ENCODE measurements at regions not wholly inside any gene's neighbourhood (a gene's known extent, or its start where the extent isn't known, plus 50 kb on each side); places are given as distances from the start of the nearest gene placed in this dataset.

GRCh38 chr9:118809160-118809625 is 560.0 kb downstream of the BRINP1 start:
- no peak for DNase-seq

GRCh38 chr9:118829334-118829733 is 539.9 kb downstream of the BRINP1 start:
- peak; percentile 27 for DNase-seq

- no peak for DNase-seq
Observed at GRCh38 chr9:118832371-118832770, 536.9 kb downstream of the BRINP1 start.

- no peak for DNase-seq
Observed at GRCh38 chr9:118836891-118837290, 532.3 kb downstream of the BRINP1 start.

GRCh38 chr9:118871531-118871930 is 497.7 kb downstream of the BRINP1 start:
- DNase-seq, result no peak

GRCh38 chr9:118882684-118883083 is 486.6 kb downstream of the BRINP1 start:
- DNase-seq, result no peak

GRCh38 chr9:118883411-118883810 is 485.8 kb downstream of the BRINP1 start:
- no peak for DNase-seq

- DNase-seq, result peak; percentile 1
Observed at GRCh38 chr9:118891213-118891612, 478.0 kb downstream of the BRINP1 start.

GRCh38 chr9:118896324-118897000 is 472.8 kb downstream of the BRINP1 start:
- DNase-seq, result peak; percentile 54

- no peak for DNase-seq
Observed at GRCh38 chr9:118918180-118918579, 451.1 kb downstream of the BRINP1 start.

- DNase-seq, result peak; percentile 23
Observed at GRCh38 chr9:118928722-118929121, 440.5 kb downstream of the BRINP1 start.

GRCh38 chr9:118929287-118929686 is 439.9 kb downstream of the BRINP1 start:
- no peak for DNase-seq

GRCh38 chr9:118931941-118932340 is 437.3 kb downstream of the BRINP1 start:
- DNase-seq, result no peak

GRCh38 chr9:118938581-118938980 is 430.7 kb downstream of the BRINP1 start:
- no peak for DNase-seq

GRCh38 chr9:118940473-118940872 is 428.8 kb downstream of the BRINP1 start:
- peak; percentile 25 for DNase-seq

- DNase-seq, result no peak
Observed at GRCh38 chr9:118946669-118947068, 422.6 kb downstream of the BRINP1 start.

- DNase-seq, result peak; percentile 72
Observed at GRCh38 chr9:118954857-118955256, 414.4 kb downstream of the BRINP1 start.

GRCh38 chr9:118957585-118957984 is 411.6 kb downstream of the BRINP1 start:
- no peak for DNase-seq

- no peak for DNase-seq
Observed at GRCh38 chr9:118959366-118959765, 409.9 kb downstream of the BRINP1 start.

GRCh38 chr9:118961857-118962256 is 407.4 kb downstream of the BRINP1 start:
- no peak for DNase-seq

GRCh38 chr9:118962426-118962825 is 406.8 kb downstream of the BRINP1 start:
- no peak for DNase-seq

- DNase-seq, result no peak
Observed at GRCh38 chr9:118963674-118964073, 405.6 kb downstream of the BRINP1 start.

GRCh38 chr9:118967901-118968300 is 401.3 kb downstream of the BRINP1 start:
- DNase-seq, result no peak

GRCh38 chr9:118975736-118976135 is 393.5 kb downstream of the BRINP1 start:
- DNase-seq, result no peak

GRCh38 chr9:118976160-118976559 is 393.1 kb downstream of the BRINP1 start:
- no peak for DNase-seq

All from NCI-H82 (cell line).